Testis (tissue), 2 donors: ENCODE measurements at regions not wholly inside any gene's neighbourhood (a gene's known extent, or its start where the extent isn't known, plus 50 kb on each side); places are given as distances from the start of the nearest gene placed in this dataset.
"Not testable (repeated sequence)": the region's sequence is repeated elsewhere in the genome, so short reads cannot be mapped to it uniquely, and the experiment has no call there.

ENCODE experiments used
- DNase-seq: peaks from one replicate; pipeline ENCODE4 v3.0.0-alpha.2; 2019
- H3K27ac ChIP-seq, 2 donors: fragments of 200-600 bp; sonication (generic); one replicate each; pipeline ENCODE4 v1.5.1; 2019
- H3K27me3 ChIP-seq: fragments of 200-600 bp; sonication (generic); one replicate; pipeline ENCODE4 v1.5.1; 2019
- H3K36me3 ChIP-seq: fragments of 200-600 bp; sonication (generic); one replicate; pipeline ENCODE4 v1.5.1; 2017; ENCODE audit warnings: low read depth; ENCODE audit errors: missing control alignments
- H3K4me1 ChIP-seq: fragments of 200-600 bp; sonication (generic); one replicate; pipeline ENCODE4 v1.5.1; 2019
- H3K4me3 ChIP-seq, 2 donors: fragments of 200-600 bp; sonication (generic); one replicate each; pipeline ENCODE4 v1.5.1; 2017 to 2019
- H3K9me3 ChIP-seq: fragments of 200-600 bp; sonication (generic); one replicate; pipeline ENCODE4 v1.5.1; 2017
- CTCF ChIP-seq, 3 experiments: fragments of 450-650 bp in 2 of 3; fragments of 200-600 bp in 1 of 3; sonication (generic) in 1 of 3; IDR thresholded peaks; one replicate each; pipeline ENCODE4 v1.5.1; 2016 to 2019; ENCODE audit warnings: antibody characterized with exemption in 3 of 3, mild to moderate bottlenecking in 2 of 3, moderate library complexity in 1 of 3
- POLR2A ChIP-seq: fragments of 450-650 bp; IDR thresholded peaks from one replicate; pipeline ENCODE4 v1.6.1; 2017; ENCODE audit warnings: antibody characterized with exemption, mild to moderate bottlenecking, moderate library complexity
- WGBS, 2 donors: methylation state at CpG; one replicate each; pipeline ENCODE4 v1.1.5; 2018; 5-methylcytosine and 5-hydroxymethylcytosine counted together
- intact Hi-C: fragments of 100-400 bp; cut with DNase I; formaldehyde crosslinking; loops from one replicate; pipeline ENCODE4 v1.15.1; 2023; ENCODE audit warnings: low total_unique reads

GRCh38 chr20:47851774-47852173 is 66.5 kb upstream of the SULF2 start:
- Histone ChIP-seq H3K4me3 (no peak overlapping the region), H3K27me3 (no peaks in the 10 kb centered on the region), H3K9me3 (no peaks in the 10 kb centered on the region), H3K27ac (no peak overlapping the region), H3K4me1 (no peaks in the 10 kb centered on the region), H3K36me3 (no peaks in the 10 kb centered on the region)
- no peak for TF ChIP-seq CTCF (IDR thresholded peaks at IDR 0.05)
- no peak for TF ChIP-seq POLR2A
- no peak for DNase-seq
- 82 to 97% methylated on average over 7 of the region's 7 CpGs for WGBS, 2 donors
- intact Hi-C loops = no loop called here

DNA sequence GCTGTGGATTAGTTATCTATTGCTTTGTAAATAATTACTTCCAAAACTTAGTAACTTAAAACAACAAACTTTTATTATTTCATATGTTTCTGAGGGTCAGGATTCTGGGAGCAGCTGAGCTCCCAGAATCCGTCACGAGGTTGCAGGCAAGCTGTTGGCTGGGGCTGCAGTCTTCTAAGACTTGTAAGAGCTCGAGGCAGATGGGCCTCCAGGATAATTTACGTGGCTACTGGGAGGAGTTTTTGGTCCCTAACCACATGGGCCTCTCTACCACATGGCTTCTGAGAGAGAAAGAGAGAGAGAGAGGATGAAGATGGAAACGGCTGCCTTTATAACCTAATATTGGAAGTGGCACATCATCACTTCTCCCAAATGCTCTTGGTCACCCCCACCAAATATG is 64.9 kb upstream of the SULF2 start:
- Histone ChIP-seq H3K36me3 (no peaks in the 10 kb centered on the region), H3K27ac (no peak overlapping the region), H3K4me3 (no peak overlapping the region), H3K4me1 (no peaks in the 10 kb centered on the region), H3K9me3 (no peaks in the 10 kb centered on the region), H3K27me3 (no peaks in the 10 kb centered on the region)
- intact Hi-C loops = no loop called here
- 58 to 77% methylated on average over 5 of the region's 5 CpGs for WGBS, 2 donors
- DNase-seq = no peak
- no peak for TF ChIP-seq POLR2A
- TF ChIP-seq CTCF (IDR thresholded peaks at IDR 0.05) = no peak

GRCh38 chr20:47849596-47849995 is 64.3 kb upstream of the SULF2 start:
- no peaks in the 10 kb centered on the region for H3K27me3 ChIP-seq
- 92 to 93% methylated on average over 2 of the region's 2 CpGs for WGBS, 2 donors
- no peaks in the 10 kb centered on the region for H3K36me3 ChIP-seq
- no peaks in the 10 kb centered on the region for H3K9me3 ChIP-seq
- no peaks in the 10 kb centered on the region for H3K4me1 ChIP-seq
- intact Hi-C loops = no loop called here
- TF ChIP-seq CTCF (IDR thresholded peaks at IDR 0.05) (no peak), POLR2A (no peak)
- H3K27ac ChIP-seq = no peak overlapping the region
- no peak for DNase-seq
- no peak overlapping the region for H3K4me3 ChIP-seq

DNA sequence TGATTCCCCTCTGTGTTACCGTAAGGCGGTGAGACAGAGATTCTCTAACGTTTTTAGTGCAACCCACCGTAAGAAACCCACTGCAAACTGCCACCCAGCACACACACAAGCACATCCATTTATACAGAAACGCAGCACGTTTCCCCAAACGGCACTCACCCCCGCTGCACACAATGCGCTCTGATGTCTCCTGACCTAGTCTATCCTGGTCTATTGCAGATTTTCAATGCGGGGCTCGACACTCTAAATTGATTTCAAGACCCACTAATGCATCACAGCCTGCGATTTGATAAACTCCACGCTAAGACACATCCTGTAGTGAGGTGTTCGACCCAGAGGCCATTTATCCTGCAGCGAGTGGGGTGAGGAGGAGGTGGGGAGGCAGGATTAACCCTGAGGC is 63.7 kb upstream of the SULF2 start:
- H3K4me3 ChIP-seq = no peak overlapping the region
- no peak overlapping the region for H3K27ac ChIP-seq
- intact Hi-C loops = no loop called here
- 89 to 91% methylated on average over 15 of the region's 15 CpGs for WGBS, 2 donors
- no peaks in the 10 kb centered on the region for H3K9me3 ChIP-seq
- no peak for DNase-seq
- H3K4me1 ChIP-seq = no peaks in the 10 kb centered on the region
- H3K36me3 ChIP-seq = no peaks in the 10 kb centered on the region
- H3K27me3 ChIP-seq = no peaks in the 10 kb centered on the region
- TF ChIP-seq POLR2A (no peak), CTCF (IDR thresholded peaks at IDR 0.05) (no peak)

GRCh38 chr20:47848534-47848933 is 63.3 kb upstream of the SULF2 start:
- DNase-seq, H3K9me3 ChIP-seq, intact Hi-C loops, H3K4me1 ChIP-seq, H3K27me3 ChIP-seq, H3K4me3 ChIP-seq, H3K27ac ChIP-seq, H3K36me3 ChIP-seq: not testable (repeated sequence)
- 55 to 64% methylated on average over 4 of the region's 4 CpGs for WGBS, 2 donors
